CD4-positive, alpha-beta T cell (primary cell): ENCODE measurements at regions not wholly inside any gene's neighbourhood (a gene's known extent, or its start where the extent isn't known, plus 50 kb on each side); places are given as distances from the start of the nearest gene placed in this dataset.

Source experiments
- ATAC-seq: fragments of 200-7000 bp; cut with Tn5 transposase; one replicate; pipeline ENCODE4 v1.10.0; 2022; ENCODE audit warnings: mild to moderate bottlenecking; ENCODE audit not compliant: poor library complexity
- CTCF ChIA-PET: fragments of 350-600 bp; sonication (Branson Sonifier 250); formaldehyde crosslinking; loops from one replicate; lab custom pipeline; 2021; ENCODE audit warnings: antibody characterized with exemption, inconsistent platforms; lab: Charles Lee
- POLR2A ChIA-PET: fragments of 350-600 bp; sonication (Branson Sonifier 250); formaldehyde crosslinking; loops from one replicate; lab custom pipeline; 2021; ENCODE audit warnings: antibody characterized with exemption, inconsistent platforms; lab: Charles Lee
- DNase-seq, 14 experiments: peaks; one replicate each; pipeline ENCODE4 v3.0.0-alpha.2; 2013 to 2020; ENCODE audit warnings: mixed read lengths in 2 of 14
- H3K27ac ChIP-seq, 2 donors: one replicate each; pipeline versions ENCODE4 v1.5.1 to v1.7.0; 2013; ENCODE audit warnings: low read length in 2 of 2, low read depth in 1 of 2, mild to moderate bottlenecking in 1 of 2
- H3K27me3 ChIP-seq, 2 experiments: 1 replicate in 1 of 2; 2 replicates in 1 of 2; pipeline versions ENCODE4 v1.6.1 to v1.7.0; 2013; ENCODE audit warnings: low read length in 2 of 2, control low read depth in 1 of 2, mild to moderate bottlenecking in 1 of 2, moderate library complexity in 1 of 2; ENCODE audit not compliant: insufficient read depth in 2 of 2, control insufficient read depth in 1 of 2
- H3K36me3 ChIP-seq: one replicate; pipeline ENCODE4 v1.6.1; 2013; ENCODE audit warnings: low read length, control low read depth; ENCODE audit not compliant: insufficient read depth
- H3K4me1 ChIP-seq: one replicate; pipeline ENCODE4 v1.6.1; 2013; ENCODE audit warnings: low read length, control low read depth; ENCODE audit not compliant: insufficient read depth
- H3K4me3 ChIP-seq: one replicate; pipeline ENCODE4 v1.5.1; 2013; ENCODE audit warnings: mild to moderate bottlenecking, low read length, moderate library complexity
- H3K9me3 ChIP-seq, 2 experiments: 1 replicate in 1 of 2; 2 replicates in 1 of 2; pipeline versions ENCODE4 v1.6.1 to v1.7.0; 2013; ENCODE audit warnings: low read length in 2 of 2, mild to moderate bottlenecking in 2 of 2, control low read depth in 1 of 2, moderate library complexity in 1 of 2; ENCODE audit not compliant: control insufficient read depth in 1 of 2, insufficient read depth in 1 of 2
- H3K27ac Mint-ChIP-seq: one replicate; pipeline ENCODE4 v1.8.0; 2020; ENCODE audit warnings: mixed read lengths
- H3K27me3 Mint-ChIP-seq: one replicate; pipeline ENCODE4 v1.8.0; 2021; ENCODE audit warnings: mixed read lengths
- H3K36me3 Mint-ChIP-seq: one replicate; pipeline ENCODE4 v1.8.0; 2021; ENCODE audit warnings: low read depth, mixed read lengths
- H3K4me1 Mint-ChIP-seq: one replicate; pipeline ENCODE4 v1.8.0; 2021; ENCODE audit warnings: low read depth, mixed read lengths
- H3K4me3 Mint-ChIP-seq: one replicate; pipeline ENCODE4 v1.8.0; 2020; ENCODE audit warnings: mild to moderate bottlenecking, mixed read lengths
- H3K9me3 Mint-ChIP-seq: one replicate; pipeline ENCODE4 v1.8.0; 2020; ENCODE audit warnings: mixed read lengths
- intact Hi-C, 2 experiments: fragments of 100-400 bp; cut with DNase I in 1 of 2; cut with micrococcal nuclease in 1 of 2; formaldehyde crosslinking; loops; one replicate each; pipeline versions ENCODE4 v1.15.1 to v1.9.0; 2023 to 2025; cut with DNase I, micrococcal nuclease
- TF ChIP-seq, protein P1 (sequence below): fragments of 200-600 bp; IDR thresholded peaks from one replicate; pipeline ENCODE4 v1.8.0; 2022; ENCODE audit warnings: antibody characterized with exemption, mild to moderate bottlenecking

DNA sequence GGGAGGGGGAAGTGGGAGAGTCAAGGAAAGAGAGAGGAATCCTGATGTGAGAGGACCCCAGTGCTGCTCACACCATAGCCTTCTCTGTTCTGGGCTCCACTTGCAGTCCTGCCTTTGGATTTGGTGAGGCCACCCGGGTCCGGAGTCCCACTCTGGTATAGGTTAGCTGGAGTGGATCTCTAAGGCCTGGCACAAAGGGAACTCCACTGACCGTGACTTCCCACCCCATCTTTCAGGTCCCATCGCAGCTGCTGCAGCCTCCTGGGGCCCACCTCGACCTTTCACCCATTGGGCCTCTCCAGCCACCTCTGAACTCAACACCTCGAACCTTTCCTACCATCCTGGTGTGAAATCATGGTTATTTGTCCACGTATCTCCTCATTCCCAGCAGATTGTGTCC, 324.4 kb downstream of the MATN1 start:
- CTCF ChIA-PET = interaction anchor here (1.7 kb wide), 1 partner anchor 19 kb away, joined by 4 read pairs; no protein-coding TSS in a partner anchor

DNA sequence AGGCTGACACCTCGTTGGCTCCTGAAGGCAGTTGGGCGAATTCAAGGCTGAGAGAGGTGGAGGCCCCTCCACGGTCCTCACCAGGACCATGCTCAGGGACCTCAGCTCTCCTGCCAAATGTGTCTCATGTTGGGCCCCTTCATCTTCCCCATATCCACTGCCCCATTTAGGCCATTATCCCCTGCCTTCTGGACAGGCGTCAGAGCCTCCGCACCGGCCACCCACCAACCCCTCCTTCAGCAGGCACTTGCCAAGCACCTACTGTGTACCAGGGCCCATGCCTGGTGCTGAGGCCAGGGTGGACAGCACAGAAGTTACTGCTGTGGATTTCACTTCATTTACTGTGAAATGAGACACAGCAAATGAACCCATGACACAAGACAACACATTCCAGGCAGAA, 325.8 kb downstream of the MATN1 start:
- POLR2A ChIA-PET = no interaction called here
- Mint-ChIP-seq H3K36me3 (no peaks in the 10 kb centered on the region), H3K4me3 (no peak overlapping the region), H3K27ac (no peak overlapping the region), H3K27me3 (peaks cover 20% of the 10 kb centered on the region), H3K4me1 (no peaks in the 10 kb centered on the region), H3K9me3 (no peaks in the 10 kb centered on the region)
- TF ChIP-seq, protein P1, sequence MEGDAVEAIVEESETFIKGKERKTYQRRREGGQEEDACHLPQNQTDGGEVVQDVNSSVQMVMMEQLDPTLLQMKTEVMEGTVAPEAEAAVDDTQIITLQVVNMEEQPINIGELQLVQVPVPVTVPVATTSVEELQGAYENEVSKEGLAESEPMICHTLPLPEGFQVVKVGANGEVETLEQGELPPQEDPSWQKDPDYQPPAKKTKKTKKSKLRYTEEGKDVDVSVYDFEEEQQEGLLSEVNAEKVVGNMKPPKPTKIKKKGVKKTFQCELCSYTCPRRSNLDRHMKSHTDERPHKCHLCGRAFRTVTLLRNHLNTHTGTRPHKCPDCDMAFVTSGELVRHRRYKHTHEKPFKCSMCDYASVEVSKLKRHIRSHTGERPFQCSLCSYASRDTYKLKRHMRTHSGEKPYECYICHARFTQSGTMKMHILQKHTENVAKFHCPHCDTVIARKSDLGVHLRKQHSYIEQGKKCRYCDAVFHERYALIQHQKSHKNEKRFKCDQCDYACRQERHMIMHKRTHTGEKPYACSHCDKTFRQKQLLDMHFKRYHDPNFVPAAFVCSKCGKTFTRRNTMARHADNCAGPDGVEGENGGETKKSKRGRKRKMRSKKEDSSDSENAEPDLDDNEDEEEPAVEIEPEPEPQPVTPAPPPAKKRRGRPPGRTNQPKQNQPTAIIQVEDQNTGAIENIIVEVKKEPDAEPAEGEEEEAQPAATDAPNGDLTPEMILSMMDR = no peak
- no peak overlapping the region for H3K27ac ChIP-seq
- no peak overlapping the region for H3K4me3 ChIP-seq
- DNase-seq = no peak
- no peak for ATAC-seq
- no peaks in the 10 kb centered on the region for H3K36me3 ChIP-seq
- H3K9me3 ChIP-seq = no peaks in the 10 kb centered on the region
- H3K27me3 ChIP-seq = no peaks in the 10 kb centered on the region
- no peaks in the 10 kb centered on the region for H3K4me1 ChIP-seq
- CTCF ChIA-PET = interaction anchor here (1.0 kb wide), 1 partner anchor 18 kb away, joined by 3 read pairs; no protein-coding TSS in a partner anchor
- intact Hi-C loops = no loop called here

More for the DNA sequence above, 324.4 kb downstream of the MATN1 start:
- Histone ChIP-seq H3K9me3 (no peaks in the 10 kb centered on the region), H3K27ac (no peak overlapping the region), H3K36me3 (no peaks in the 10 kb centered on the region), H3K4me3 (no peak overlapping the region), H3K27me3 (no peaks in the 10 kb centered on the region), H3K4me1 (no peaks in the 10 kb centered on the region)
- ATAC-seq (no peak), DNase-seq (no peak)
- Mint-ChIP-seq H3K27ac (no peak overlapping the region), H3K4me1 (no peaks in the 10 kb centered on the region), H3K4me3 (no peak overlapping the region), H3K27me3 (peaks cover 20% of the 10 kb centered on the region), H3K9me3 (no peaks in the 10 kb centered on the region), H3K36me3 (no peaks in the 10 kb centered on the region)
- TF ChIP-seq, protein P1 = no peak
- intact Hi-C loops = no loop called here
- POLR2A ChIA-PET = no interaction called here

DNA sequence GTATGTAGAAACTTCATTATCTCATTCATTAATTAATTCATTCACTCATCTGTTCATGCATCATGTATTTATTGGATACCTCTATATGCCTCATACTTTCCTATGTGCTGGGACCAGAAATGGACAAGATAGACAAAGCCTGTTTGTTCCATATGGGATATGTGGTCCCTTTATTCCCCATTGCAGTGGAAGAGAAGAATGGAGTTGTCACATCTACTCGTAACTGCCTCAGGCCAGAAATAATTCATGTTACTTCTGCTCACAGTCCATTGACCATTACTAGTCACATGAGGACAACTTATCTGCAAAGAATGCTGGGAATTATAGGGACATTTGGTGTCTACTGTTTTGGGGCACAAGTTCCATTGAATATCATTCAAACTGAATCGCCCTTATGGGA, 327.8 kb downstream of the MATN1 start:
- no peak overlapping the region for H3K27ac ChIP-seq
- peaks cover 0 to 4% of the 10 kb centered on the region in 2 experiments for H3K27me3 ChIP-seq
- Mint-ChIP-seq H3K9me3 (no peaks in the 10 kb centered on the region), H3K27ac (no peak overlapping the region), H3K36me3 (no peaks in the 10 kb centered on the region), H3K27me3 (peaks cover 26% of the 10 kb centered on the region), H3K4me3 (no peak overlapping the region), H3K4me1 (no peaks in the 10 kb centered on the region)
- DNase-seq (no peak), ATAC-seq (no peak)
- ChIA-PET CTCF (no interaction called here), POLR2A (no interaction called here)
- TF ChIP-seq, protein P1 = no peak
- no peaks in the 10 kb centered on the region for H3K36me3 ChIP-seq
- H3K4me3 ChIP-seq = no peak overlapping the region
- H3K4me1 ChIP-seq = no peaks in the 10 kb centered on the region
- intact Hi-C loops = no loop called here
- H3K9me3 ChIP-seq = no peaks in the 10 kb centered on the region
